GM19099 (cell line): ENCODE measurements at regions not wholly inside any gene's neighbourhood (a gene's known extent, or its start where the extent isn't known, plus 50 kb on each side); places are given as distances from the start of the nearest gene placed in this dataset.

ENCODE experiments used
- POLR2A ChIP-seq: IDR thresholded peaks from 3 replicates; pipeline ENCODE4 v1.6.1; 2011; ENCODE audit warnings: low read depth; ENCODE audit not compliant: insufficient read length; ENCODE audit errors: extremely low read depth

- TF ChIP-seq POLR2A, result no peak
Measured at GRCh38 chr15:70486012-70486411, 277.3 kb downstream of the UACA start.

- no peak for TF ChIP-seq POLR2A
Measured at GRCh38 chr15:70484993-70485392, 278.4 kb downstream of the UACA start.

GRCh38 chr15:70483513-70483912 lies 279.8 kb downstream of the UACA start:
- TF ChIP-seq POLR2A, result no peak

GRCh38 chr15:70480196-70480856 lies 283.0 kb downstream of the UACA start:
- TF ChIP-seq POLR2A, result no peak

- no peak for TF ChIP-seq POLR2A
Measured at GRCh38 chr15:70479785-70480184, 283.6 kb downstream of the UACA start.

- TF ChIP-seq POLR2A, result no peak
Measured at GRCh38 chr15:70479056-70479455, 284.3 kb downstream of the UACA start.

- TF ChIP-seq POLR2A, result no peak
Measured at GRCh38 chr15:70478251-70478990, 284.9 kb downstream of the UACA start.

GRCh38 chr15:70477750-70478250 lies 285.6 kb downstream of the UACA start:
- TF ChIP-seq POLR2A, result no peak

- TF ChIP-seq POLR2A, result no peak
Measured at GRCh38 chr15:70476441-70476840, 286.9 kb downstream of the UACA start.

- TF ChIP-seq POLR2A, result no peak
Measured at GRCh38 chr15:70475921-70476320, 287.4 kb downstream of the UACA start.

GRCh38 chr15:70475407-70475781 lies 288.0 kb downstream of the UACA start:
- TF ChIP-seq POLR2A, result no peak

GRCh38 chr15:70474471-70475406 lies 288.6 kb downstream of the UACA start:
- no peak for TF ChIP-seq POLR2A

GRCh38 chr15:70473581-70474370 lies 289.6 kb downstream of the UACA start:
- TF ChIP-seq POLR2A, result no peak

- no peak for TF ChIP-seq POLR2A
Measured at GRCh38 chr15:70471517-70471916, 291.8 kb downstream of the UACA start.

- TF ChIP-seq POLR2A, result no peak
Measured at GRCh38 chr15:70470556-70471191, 292.7 kb downstream of the UACA start.
